Ishikawa (cell line): ENCODE measurements at regions not wholly inside any gene's neighbourhood (a gene's known extent, or its start where the extent isn't known, plus 50 kb on each side); places are given as distances from the start of the nearest gene placed in this dataset.

ENCODE experiments used
- CREB1 ChIP-seq: IDR thresholded peaks from 2 replicates; pipeline ENCODE4 v1.6.1; 2012; ENCODE audit warnings: low read depth
- EP300 ChIP-seq: IDR thresholded peaks from 2 replicates; pipeline ENCODE4 v1.6.1; 2012; ENCODE audit warnings: borderline replicate concordance
- FOXM1 ChIP-seq: IDR thresholded peaks from 2 replicates; pipeline ENCODE4 v1.6.1; 2012; ENCODE audit warnings: low read depth, borderline replicate concordance
- MAX ChIP-seq: IDR thresholded peaks from 2 replicates; pipeline ENCODE4 v1.6.1; 2012
- NFIC ChIP-seq: IDR thresholded peaks from 2 replicates; pipeline ENCODE4 v1.6.1; 2012
- RAD21 ChIP-seq: IDR thresholded peaks from 2 replicates; pipeline ENCODE4 v1.6.1; 2012; ENCODE audit warnings: low read depth
- REST ChIP-seq: IDR thresholded peaks from 2 replicates; pipeline ENCODE4 v1.6.1; 2012; ENCODE audit warnings: low read depth, mild to moderate bottlenecking
- TAF1 ChIP-seq: IDR thresholded peaks from 2 replicates; pipeline ENCODE4 v1.6.1; 2012; ENCODE audit warnings: low read depth, mild to moderate bottlenecking
- TCF12 ChIP-seq: IDR thresholded peaks from 2 replicates; pipeline ENCODE4 v1.6.1; 2012; ENCODE audit warnings: low read depth
- YY1 ChIP-seq: IDR thresholded peaks from 2 replicates; pipeline ENCODE4 v1.6.1; 2012; ENCODE audit warnings: low read depth

DNA sequence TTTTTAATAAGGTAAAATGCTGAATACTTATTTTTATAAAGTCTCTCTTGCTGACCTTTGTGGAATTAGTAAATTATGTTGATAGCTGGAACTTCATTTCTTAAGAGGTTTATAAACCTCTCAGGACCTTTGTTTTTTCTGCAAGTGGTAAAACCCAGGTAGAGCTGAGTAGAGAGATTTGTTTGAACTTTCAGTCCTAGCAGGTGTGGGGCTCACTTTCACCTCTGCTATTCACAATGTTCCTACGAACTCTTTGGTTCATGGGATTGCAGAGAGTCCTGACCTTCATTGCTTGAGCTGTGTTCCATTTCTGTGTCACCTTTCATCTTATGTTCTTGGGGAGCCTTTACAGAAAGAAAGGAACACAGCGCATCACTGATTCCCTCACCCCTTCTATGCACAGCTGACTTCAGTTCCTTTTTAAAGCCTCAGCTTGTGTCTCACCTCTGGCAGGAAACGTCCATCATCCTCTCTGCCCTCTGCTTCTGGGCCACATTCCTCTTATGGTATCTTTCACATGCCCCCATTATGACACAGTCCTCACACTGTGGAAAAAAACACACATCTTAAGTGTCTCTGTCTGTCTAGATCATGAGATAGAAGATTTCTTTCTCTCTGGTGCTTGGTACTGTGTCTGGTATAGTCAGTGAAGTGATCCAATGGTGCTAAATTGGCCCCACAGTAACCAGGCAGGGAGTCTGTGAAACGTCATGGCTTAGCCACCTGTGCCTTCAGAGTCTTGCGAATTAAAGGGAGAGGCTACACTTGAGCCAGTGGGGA is 262.5 kb upstream of the B3GALT2 start:
- TF ChIP-seq EP300, result no peak
- no peak for TF ChIP-seq RAD21
- no peak for TF ChIP-seq YY1
- no peak for TF ChIP-seq NFIC
- TF ChIP-seq MAX, result no peak
- no peak for TF ChIP-seq CREB1
- no peak for TF ChIP-seq TCF12
- TF ChIP-seq TAF1, result no peak
- TF ChIP-seq FOXM1, result no peak
- TF ChIP-seq REST, result no peak
